ENCODE measurements at regions not wholly inside any gene's neighbourhood (a gene's known extent, or its start where the extent isn't known, plus 50 kb on each side); places are given as distances from the start of the nearest gene placed in this dataset.

DNA sequence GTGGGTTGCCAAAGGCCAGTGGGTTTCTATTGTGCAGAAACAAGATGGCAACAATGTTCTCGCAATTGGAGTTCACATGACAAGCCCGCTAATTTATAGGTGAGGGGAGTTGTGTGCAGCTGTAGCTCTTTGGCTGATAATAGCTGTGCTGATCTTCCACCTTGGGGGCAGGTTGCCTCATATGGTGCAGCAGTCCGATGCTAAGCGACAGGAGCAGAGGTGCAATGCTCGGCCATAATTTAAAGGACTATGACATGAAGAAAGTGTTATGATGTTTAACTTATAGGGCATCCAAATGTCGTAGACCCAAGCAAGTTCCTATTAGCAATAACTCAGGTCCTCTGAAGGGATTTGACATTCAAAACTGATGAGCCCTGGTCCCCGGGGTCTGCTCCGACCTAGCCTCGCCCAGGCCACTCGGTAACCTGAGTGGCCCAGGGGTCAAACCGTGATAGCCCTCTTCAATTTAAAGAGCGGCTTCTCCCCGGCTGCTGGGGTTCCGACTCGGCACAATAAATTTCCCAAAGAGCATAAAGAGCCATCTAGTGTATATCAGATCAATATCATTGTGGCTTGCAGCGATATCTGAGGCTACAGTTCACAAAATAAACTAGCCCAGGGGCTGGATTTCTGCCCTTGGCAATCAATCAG, 724.0 kb downstream of the IRX1 start:
- no peak for DNase-seq (ENCODE audit: low read depth)

- DNase-seq (ENCODE audit: low read depth): no peak
Observed at GRCh38 chr5:4330327-4330726, 734.7 kb downstream of the IRX1 start.

DNA sequence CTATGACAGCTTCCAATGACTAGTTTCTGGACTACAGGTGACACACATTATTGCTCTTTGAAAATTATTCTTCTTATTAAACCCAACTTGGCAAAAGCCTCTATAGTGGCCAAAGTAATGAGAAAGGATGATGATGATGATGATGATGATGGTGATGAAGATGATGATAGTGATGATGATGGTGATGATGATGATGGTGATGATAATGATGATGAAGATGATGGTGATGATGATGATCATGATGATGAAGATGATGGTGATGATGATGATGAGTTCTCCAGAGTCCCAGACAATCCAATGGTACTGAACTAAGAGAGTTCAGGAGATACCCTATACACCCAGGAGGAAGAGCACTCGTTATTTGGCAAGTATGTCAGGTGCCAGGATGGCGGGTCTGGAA, 739.4 kb downstream of the IRX1 start:
- DNase-seq (ENCODE audit: low read depth): no peak

GRCh38 chr5:4337519-4337918, 741.9 kb downstream of the IRX1 start:
- no peak for DNase-seq (ENCODE audit: low read depth)

DNA sequence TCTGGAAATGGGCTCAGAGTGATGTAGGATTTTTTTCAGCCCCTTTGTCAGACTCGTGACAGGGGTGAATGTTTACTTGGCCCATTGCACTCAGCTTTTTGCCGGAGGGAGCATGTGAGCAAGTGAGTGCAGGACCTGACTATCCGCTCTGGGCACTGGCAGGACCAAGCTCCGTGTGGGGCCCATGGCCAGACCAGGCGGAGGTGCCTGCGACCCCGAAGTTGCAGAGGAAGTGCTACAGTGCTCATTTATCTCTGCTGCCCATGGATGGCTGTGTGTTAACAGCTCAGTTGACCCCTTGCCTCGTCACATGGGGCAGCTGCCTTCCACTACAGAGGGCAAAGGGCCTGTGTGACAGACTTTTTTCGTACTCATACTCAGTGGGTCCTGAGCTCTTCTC, 744.3 kb downstream of the IRX1 start:
- no peak for DNase-seq (ENCODE audit: low read depth)

DNA sequence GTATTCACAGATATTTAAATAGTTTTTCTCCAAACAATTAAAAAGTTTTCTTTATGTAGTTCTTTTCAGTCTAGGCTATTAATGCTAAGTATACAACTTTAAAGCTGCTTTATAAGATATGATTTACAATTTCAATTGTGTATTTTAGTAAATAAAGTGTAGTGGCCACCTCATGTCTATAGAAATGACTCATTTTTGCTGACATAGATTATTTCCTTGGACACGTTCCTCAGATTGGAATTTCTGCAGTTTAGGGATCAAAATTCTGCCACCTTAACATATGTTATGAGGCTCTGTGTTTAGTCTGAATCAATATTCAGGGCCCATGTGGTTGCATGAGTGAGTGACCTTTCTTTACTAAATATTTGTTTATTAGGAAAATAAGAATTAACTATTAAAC, 750.2 kb downstream of the IRX1 start:
- DNase-seq (ENCODE audit: low read depth): no peak

DNA sequence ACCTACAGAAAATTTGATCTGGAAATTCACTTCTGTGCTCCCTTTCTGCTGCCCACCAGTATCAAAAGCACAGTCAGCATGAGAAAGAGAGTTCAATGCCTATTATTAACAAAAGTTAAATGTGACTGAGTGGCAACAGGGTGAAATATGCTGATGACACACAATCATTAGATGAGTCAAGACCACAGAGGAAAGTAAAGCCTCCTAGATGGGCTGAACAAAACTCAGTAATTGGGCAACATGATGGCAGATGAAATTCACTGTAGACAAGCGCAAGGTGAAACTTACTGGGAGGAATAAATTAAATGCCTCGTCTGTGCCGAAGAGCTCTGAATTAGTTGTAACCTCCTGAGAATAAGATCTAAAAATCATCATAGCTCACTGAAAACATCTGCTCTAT, 752.8 kb downstream of the IRX1 start:
- no peak for DNase-seq (ENCODE audit: low read depth)

DNA sequence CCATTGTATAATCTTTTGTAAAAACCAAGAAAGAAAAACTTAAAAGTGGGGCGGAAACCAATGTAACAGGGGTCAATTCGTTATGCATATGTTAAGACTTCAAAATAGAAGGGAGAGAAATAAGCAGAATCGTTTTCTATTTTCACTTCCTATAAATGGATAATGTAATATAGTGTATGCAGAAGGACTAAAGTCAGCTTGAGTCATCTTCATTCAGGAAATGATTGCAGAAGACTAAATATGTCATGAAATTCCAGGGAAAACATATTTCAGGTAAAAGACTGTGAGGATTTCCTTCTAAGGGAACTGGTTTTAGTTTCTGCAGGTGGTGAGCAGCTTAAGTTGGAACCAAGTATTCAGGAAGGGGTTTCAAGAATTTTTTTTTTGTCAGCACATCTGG, 753.3 kb downstream of the IRX1 start:
- no peak for DNase-seq (ENCODE audit: low read depth)

GRCh38 chr5:4356201-4356600, 760.6 kb downstream of the IRX1 start:
- DNase-seq (ENCODE audit: low read depth): no peak

DNA sequence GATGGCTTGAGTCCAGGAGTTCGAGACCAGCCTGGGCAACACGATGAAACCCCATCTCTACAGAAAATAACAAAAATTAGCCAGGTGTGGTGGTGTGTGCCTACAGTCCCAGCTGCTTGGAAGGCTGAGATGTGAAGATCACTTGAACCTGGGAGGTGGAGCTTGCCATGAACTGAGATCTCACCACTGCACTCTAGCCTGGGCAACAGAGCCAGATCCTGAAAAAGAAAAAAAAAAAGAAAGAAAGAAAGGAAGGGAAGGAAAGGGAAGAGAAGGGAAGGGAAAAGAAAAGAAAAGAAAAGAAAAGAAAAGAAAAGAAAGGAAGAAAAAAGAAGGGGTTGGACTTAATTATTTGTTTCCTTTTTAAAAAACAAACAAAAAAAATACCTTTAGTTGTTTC, 764.2 kb downstream of the IRX1 start:
- no peak for DNase-seq (ENCODE audit: low read depth)

GRCh38 chr5:4361753-4362152, 766.1 kb downstream of the IRX1 start:
- no peak for DNase-seq (ENCODE audit: low read depth)

GRCh38 chr5:4362411-4362810, 766.8 kb downstream of the IRX1 start:
- DNase-seq (ENCODE audit: low read depth): no peak

GRCh38 chr5:4363045-4363444, 767.4 kb downstream of the IRX1 start:
- DNase-seq (ENCODE audit: low read depth): no peak

GRCh38 chr5:4366628-4367027, 771.0 kb downstream of the IRX1 start:
- no peak for DNase-seq (ENCODE audit: low read depth)

DNA sequence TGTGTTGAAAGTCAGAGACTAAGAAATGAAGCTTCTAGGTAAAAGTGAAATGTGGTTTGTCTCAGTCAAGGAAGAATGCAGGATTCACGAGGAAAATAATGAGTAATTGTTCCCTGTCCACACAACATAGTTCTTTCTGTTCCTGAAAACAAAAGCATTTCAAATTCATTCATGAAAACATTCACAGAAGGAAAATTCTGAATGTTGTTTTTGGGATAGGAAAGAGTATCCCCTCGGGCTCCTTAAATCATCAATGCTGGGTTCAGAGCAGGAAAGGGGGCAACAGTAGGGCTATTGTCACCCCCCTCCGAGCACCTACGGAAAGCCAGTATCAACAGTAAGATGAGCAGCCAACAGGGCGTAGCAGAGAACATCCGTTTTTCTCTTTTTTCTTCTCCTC, 769.9 kb upstream of the ADAMTS16 start:
- no peak for DNase-seq (ENCODE audit: low read depth)

DNA sequence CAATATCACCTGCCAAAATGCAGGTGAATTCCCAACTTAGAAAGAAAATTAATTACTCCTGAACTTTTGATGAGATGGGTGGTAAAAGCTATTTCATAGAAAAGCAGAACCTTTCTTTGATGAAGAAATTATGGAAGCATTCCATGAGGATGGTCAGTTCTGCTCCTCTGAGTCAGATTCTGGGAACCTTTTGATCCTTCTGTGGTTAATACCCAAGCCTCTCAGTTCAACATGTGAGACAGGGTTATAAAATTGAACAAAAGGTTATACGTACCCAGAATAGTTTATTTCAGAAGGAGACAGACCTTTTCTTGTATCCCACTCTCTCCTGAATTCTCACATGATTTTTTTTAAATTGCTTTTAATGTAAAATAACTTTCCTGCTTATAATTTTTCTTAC, 767.6 kb upstream of the ADAMTS16 start:
- DNase-seq (ENCODE audit: low read depth): no peak

DNA sequence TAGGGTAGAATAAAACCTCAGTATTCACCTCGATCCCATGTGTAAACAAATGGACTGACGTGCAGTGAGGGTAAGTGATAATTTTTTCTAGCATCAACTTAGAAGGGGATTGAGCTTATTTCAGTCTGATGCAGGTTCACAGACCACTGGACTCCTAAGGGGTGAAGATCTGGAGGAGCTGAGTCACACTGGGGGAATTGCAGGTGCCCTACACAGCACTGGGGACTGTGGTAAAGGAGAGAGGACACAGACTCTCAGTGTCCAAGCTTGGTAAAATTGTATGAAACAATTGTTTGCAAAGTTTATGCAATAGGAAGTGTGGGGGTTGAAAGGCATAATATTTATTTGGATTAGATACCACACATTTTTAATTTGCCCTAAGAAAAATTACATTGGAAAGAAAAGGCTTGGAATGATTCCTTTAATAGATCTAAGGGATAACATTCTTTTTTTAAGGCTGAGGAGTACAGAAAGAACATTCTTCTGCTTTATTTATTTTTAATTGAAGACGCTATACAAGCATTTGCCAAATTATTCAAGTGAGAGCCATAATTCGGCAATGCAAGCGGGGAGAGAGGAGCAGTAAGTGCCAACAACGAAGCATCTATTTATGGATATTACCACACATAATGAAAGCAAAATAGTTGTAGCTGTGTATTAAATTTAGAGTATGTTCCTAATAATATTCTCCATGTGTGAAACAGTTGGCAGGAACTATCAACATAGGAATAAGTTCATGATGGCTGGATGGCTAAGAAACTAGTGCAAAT, 766.9 kb upstream of the ADAMTS16 start:
- DNase-seq (ENCODE audit: low read depth): no peak

GRCh38 chr5:4374866-4375265, 765.3 kb upstream of the ADAMTS16 start:
- DNase-seq (ENCODE audit: low read depth): no peak

DNA sequence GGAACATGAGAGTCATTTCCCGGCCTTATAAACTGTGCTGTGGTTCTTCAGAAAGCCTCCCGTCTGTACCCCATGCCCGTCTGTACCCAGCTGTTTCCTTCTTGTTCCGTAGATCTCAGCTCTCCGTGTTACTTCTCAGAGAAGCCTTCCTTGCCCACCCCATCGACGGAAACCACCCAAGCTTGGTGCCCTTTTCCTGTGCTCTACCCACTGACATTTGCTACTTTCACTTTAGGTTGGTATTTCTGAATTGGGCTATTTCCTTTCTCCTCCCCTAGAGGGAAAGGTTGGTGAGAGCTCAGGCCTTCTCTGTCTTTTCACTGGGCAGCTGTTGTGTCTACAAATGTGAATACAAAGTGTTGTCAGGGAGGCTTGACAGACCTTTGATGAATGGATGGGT, 764.5 kb upstream of the ADAMTS16 start:
- DNase-seq (ENCODE audit: low read depth): no peak

DNA sequence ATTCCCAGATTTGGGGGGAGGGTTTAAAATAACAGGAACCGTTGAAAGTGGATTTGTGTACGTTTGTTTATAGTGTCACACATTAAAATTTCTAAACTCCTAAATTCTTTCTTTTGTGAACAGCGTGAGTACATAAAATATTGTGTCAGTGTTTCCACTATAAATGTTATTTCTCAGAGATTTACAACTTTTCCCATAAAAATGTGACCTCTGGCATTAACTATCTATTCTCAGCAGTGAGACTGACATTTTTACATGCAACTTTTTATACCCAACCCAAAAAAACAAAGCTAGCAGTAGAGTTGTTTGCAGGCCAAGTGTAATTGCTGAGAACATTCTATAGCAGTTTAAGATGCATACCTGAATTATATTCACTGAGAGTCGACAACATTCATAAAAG, 757.0 kb upstream of the ADAMTS16 start:
- DNase-seq (ENCODE audit: low read depth): no peak

DNA sequence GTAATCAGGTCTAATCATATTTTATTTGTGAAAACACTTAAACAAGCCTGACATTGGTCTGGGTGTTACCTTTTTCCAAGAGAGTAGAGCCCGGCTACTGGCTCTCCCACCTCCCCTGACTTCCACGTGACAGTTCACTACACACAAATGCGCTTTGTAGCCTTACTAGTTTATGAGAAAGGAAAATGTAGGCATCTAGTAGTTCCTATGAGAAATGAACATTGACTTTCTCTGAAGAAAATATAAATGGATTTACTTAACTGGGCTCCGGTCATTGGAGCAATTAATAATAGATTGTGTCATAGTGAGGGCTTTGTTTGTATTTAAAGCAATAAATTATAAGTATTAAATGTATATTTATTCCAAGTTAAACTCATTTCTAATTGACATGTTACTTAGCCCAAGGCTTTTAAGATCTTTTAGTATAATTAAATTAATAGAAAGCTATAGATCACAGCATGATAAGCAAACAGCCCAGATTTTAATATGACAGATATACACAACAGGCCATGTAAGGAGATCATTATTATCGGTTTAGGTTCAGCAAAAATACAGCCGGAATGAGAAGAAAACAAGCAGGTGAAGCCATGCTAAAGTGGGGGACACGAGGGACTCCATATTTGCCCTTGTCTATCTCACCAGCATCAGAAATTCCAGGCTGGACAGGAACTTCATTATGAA, 756.5 kb upstream of the ADAMTS16 start:
- DNase-seq (ENCODE audit: low read depth): no peak

DNA sequence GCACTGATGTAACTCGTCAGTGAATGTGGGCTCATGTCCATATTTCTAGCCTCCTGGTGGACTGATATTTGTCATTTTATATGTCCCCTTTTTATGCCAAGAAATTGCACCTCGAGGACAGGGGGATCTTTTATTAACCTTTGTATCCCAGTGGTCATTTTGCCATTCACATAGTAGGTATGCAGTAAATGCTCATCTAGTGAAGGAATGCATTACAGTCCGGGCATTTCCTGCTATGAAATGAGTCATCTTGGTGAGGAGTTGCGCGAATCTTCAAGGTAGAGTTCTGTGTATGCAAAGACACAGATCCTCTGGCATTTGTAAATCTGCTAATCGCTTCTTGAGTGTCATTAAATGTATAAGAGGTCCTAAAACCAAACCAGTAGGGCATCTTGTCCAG, 755.5 kb upstream of the ADAMTS16 start:
- no peak for DNase-seq (ENCODE audit: low read depth)

GRCh38 chr5:4386152-4386551, 754.0 kb upstream of the ADAMTS16 start:
- DNase-seq (ENCODE audit: low read depth): no peak

Measured in EH (cell line).